A673 (cell line): ENCODE measurements at regions not wholly inside any gene's neighbourhood (a gene's known extent, or its start where the extent isn't known, plus 50 kb on each side); places are given as distances from the start of the nearest gene placed in this dataset.
"Not testable (repeated sequence)": the region's sequence is repeated elsewhere in the genome, so short reads cannot be mapped to it uniquely, and the experiment has no call there.

Experiments
- CTCF ChIP-seq: fragments of 300-800, 200-600 bp; sonication (generic); conservative IDR thresholded peaks from 2 replicates; pipeline ENCODE4 v1.5.1; 2017; ENCODE audit warnings: low read depth, mild to moderate bottlenecking, antibody characterized with exemption, low read length, moderate library complexity, mixed read lengths
- EZH2 ChIP-seq: fragments of 200-600 bp; sonication (generic); IDR thresholded peaks from 2 replicates; pipeline ENCODE4 v1.6.1; 2017; ENCODE audit warnings: borderline replicate concordance, low read depth, mild to moderate bottlenecking, mixed read lengths, antibody characterized with exemption, low read length; ENCODE audit not compliant: poor library complexity, severe bottlenecking

DNA sequence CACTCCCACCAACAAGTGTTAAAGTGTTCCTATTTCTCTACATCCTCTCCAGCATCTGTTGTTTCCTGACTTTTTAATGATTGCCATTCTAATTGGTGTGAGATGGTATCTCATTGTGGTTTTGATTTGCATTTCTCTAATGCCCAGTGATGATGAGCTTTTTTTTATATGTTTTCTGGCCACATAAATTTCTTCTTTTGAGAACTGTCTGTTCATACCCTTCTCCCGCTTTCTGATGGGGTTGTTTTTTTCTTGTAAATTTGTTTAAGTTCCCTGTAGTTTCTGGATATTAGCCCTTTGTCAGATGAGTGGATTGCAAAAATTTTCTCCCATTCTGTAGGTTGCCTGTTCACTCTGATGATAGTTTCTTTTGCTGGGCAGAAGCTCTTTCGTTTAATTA lies 134.3 kb upstream of the RUNX1 start:
- not testable (repeated sequence) for TF ChIP-seq CTCF, EZH2
